ENCODE measurements at regions not wholly inside any gene's neighbourhood (a gene's known extent, or its start where the extent isn't known, plus 50 kb on each side); places are given as distances from the start of the nearest gene placed in this dataset.

DNA sequence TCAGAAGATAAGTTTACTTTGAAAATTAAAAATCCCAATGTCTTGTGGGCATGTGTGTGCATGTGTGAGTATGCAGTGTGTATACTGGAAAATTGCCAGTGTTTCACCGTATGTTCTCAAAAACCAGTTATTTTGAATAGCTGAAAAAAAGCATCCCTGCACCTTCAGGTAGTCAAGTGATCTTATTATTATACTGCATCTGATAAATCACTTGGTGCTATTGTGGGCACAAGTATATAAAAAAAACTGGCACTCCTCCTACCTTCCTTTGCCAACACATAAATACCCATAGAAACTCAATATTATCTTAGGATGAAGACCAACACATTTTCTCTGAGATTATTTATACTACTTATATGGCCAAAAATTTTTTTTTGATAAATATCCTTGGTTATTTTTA is 91.5 kb upstream of the MAP9 start:
- Histone ChIP-seq H2AFZ (ENCODE audit: low read depth, low read length) (no peak overlapping the region), H4K91ac (ENCODE audit: low read length) (no peak overlapping the region), H3K27ac (ENCODE audit: low read length, poor library complexity, severe bottlenecking) (no peak overlapping the region), H3K18ac (ENCODE audit: low read depth in 1 of 2, low read length in 2 of 2) (no peak overlapping the region), H3K79me1 (replicated peaks; ENCODE audit: low read length, poor library complexity, severe bottlenecking) (no peaks in the 10 kb centered on the region), H3K4me1 (ENCODE audit: control insufficient read depth, insufficient read depth, low read depth, low read length) (no peaks in the 10 kb centered on the region), H3K4me3 (ENCODE audit: insufficient read depth in 1 of 2, low read depth in 1 of 2, low read length in 2 of 2) (no peak overlapping the region), H2BK5ac (ENCODE audit: low read depth, low read length, poor library complexity, severe bottlenecking) (no peak overlapping the region), H3K36me3 (ENCODE audit: control insufficient read depth in 1 of 2, insufficient read depth in 2 of 2, low read depth in 1 of 2, low read length in 2 of 2) (no peaks in the 10 kb centered on the region), H3K27me3 (ENCODE audit: control insufficient read depth in 1 of 2, insufficient read depth in 1 of 2, low read length in 2 of 2) (no peaks in the 10 kb centered on the region), H3K23ac (ENCODE audit: low read length in 2 of 2) (no peak overlapping the region), H2BK15ac (ENCODE audit: low read depth, poor library complexity, severe bottlenecking) (no peak overlapping the region), H2BK120ac (ENCODE audit: low read depth, low read length) (no peak overlapping the region), H3K9ac (ENCODE audit: low read length) (no peak overlapping the region), H2AK5ac (ENCODE audit: low read length, severe bottlenecking) (no peak overlapping the region), H3K4ac (ENCODE audit: low read depth in 1 of 2, low read length in 2 of 2) (no peak overlapping the region), H4K8ac (ENCODE audit: low read length) (no peak overlapping the region), H2BK12ac (ENCODE audit: low read length in 2 of 2) (no peak overlapping the region), H3K14ac (ENCODE audit: low read length in 2 of 2) (no peak overlapping the region), H3K4me2 (ENCODE audit: low read length, poor library complexity, severe bottlenecking) (no peak overlapping the region), H3K9me3 (ENCODE audit: control insufficient read depth, low read length) (no peaks in the 10 kb centered on the region)
- no peak for DNase-seq
- no CpG with 5 or more reads among the region's 1 CpG for WGBS

DNA sequence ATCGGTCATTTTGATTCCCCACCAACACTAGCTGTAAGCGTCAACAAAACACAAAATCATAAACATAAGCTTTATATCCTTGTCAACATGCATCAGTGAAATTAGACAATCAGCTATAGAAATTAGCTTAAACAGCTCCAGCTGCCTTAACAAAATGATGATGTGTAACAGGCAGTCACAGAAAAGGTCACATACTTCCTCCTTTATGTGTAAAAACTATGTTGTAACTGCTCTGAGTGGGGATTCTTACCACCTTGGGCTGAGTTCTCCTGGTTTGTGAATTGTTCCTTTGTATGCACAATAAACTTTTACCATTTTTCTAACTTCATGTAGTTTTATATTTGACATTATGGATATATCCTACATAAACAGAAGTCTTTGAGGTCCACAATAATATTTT is 73.9 kb upstream of the MAP9 start:
- H4K91ac ChIP-seq (ENCODE audit: low read length), result no peak overlapping the region
- no peak overlapping the region for H2AK5ac ChIP-seq (ENCODE audit: low read length, severe bottlenecking)
- H3K9ac ChIP-seq (ENCODE audit: low read length), result no peak overlapping the region
- H3K4ac ChIP-seq (ENCODE audit: low read depth in 1 of 2, low read length in 2 of 2), result no peak overlapping the region
- no peaks in the 10 kb centered on the region for H3K36me3 ChIP-seq (ENCODE audit: control insufficient read depth in 1 of 2, insufficient read depth in 2 of 2, low read depth in 1 of 2, low read length in 2 of 2)
- H2AFZ ChIP-seq (ENCODE audit: low read depth, low read length), result no peak overlapping the region
- H3K23ac ChIP-seq (ENCODE audit: low read length in 2 of 2), result no peak overlapping the region
- no peak overlapping the region for H3K4me2 ChIP-seq (ENCODE audit: low read length, poor library complexity, severe bottlenecking)
- no peak overlapping the region for H2BK120ac ChIP-seq (ENCODE audit: low read depth, low read length)
- no peak overlapping the region for H3K27ac ChIP-seq (ENCODE audit: low read length, poor library complexity, severe bottlenecking)
- H4K8ac ChIP-seq (ENCODE audit: low read length), result no peak overlapping the region
- H2BK15ac ChIP-seq (ENCODE audit: low read depth, poor library complexity, severe bottlenecking), result no peak overlapping the region
- 98% methylated on average over 2 of the region's 2 CpGs for WGBS
- H3K9me3 ChIP-seq (ENCODE audit: control insufficient read depth, low read length), result no peaks in the 10 kb centered on the region
- H2BK12ac ChIP-seq (ENCODE audit: low read length in 2 of 2), result no peak overlapping the region
- no peak overlapping the region for H3K14ac ChIP-seq (ENCODE audit: low read length in 2 of 2)
- H3K4me3 ChIP-seq (ENCODE audit: insufficient read depth in 1 of 2, low read depth in 1 of 2, low read length in 2 of 2), result no peak overlapping the region
- no peaks in the 10 kb centered on the region for H3K4me1 ChIP-seq (ENCODE audit: control insufficient read depth, insufficient read depth, low read depth, low read length)
- no peak for DNase-seq
- H3K79me1 ChIP-seq (replicated peaks; ENCODE audit: low read length, poor library complexity, severe bottlenecking), result no peaks in the 10 kb centered on the region
- no peak overlapping the region for H2BK5ac ChIP-seq (ENCODE audit: low read depth, low read length, poor library complexity, severe bottlenecking)
- no peak overlapping the region for H3K18ac ChIP-seq (ENCODE audit: low read depth in 1 of 2, low read length in 2 of 2)
- no peaks in the 10 kb centered on the region for H3K27me3 ChIP-seq (ENCODE audit: control insufficient read depth in 1 of 2, insufficient read depth in 1 of 2, low read length in 2 of 2)

DNA sequence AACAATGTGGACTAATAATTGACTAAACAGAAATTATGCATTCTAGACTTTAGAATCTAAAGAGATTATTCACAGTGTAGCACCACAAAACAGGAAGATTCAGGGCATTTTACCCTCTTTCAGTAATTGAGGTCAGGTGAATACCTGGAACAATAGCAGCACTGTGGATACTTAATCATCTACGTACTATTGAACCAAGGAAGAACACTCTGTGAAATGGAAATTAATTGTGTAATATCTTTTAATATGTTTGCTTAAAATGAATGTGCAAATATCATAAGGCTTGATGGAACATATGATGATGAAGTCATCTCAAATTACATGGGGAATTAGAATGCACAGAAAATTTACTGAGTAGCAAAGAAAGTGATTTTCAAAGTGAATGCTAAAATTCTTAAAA is 68.5 kb upstream of the MAP9 start:
- no peaks in the 10 kb centered on the region for H3K9me3 ChIP-seq (ENCODE audit: control insufficient read depth, low read length)
- no peak overlapping the region for H2AK5ac ChIP-seq (ENCODE audit: low read length, severe bottlenecking)
- no peak overlapping the region for H2BK12ac ChIP-seq (ENCODE audit: low read length in 2 of 2)
- H3K27ac ChIP-seq (ENCODE audit: low read length, poor library complexity, severe bottlenecking), result no peak overlapping the region
- no peak overlapping the region for H2BK5ac ChIP-seq (ENCODE audit: low read depth, low read length, poor library complexity, severe bottlenecking)
- no peaks in the 10 kb centered on the region for H3K27me3 ChIP-seq (ENCODE audit: control insufficient read depth in 1 of 2, insufficient read depth in 1 of 2, low read length in 2 of 2)
- no peak for DNase-seq
- H3K4me1 ChIP-seq (ENCODE audit: control insufficient read depth, insufficient read depth, low read depth, low read length), result no peaks in the 10 kb centered on the region
- no peak overlapping the region for H2AFZ ChIP-seq (ENCODE audit: low read depth, low read length)
- no peak overlapping the region for H2BK120ac ChIP-seq (ENCODE audit: low read depth, low read length)
- H3K9ac ChIP-seq (ENCODE audit: low read length), result no peak overlapping the region
- no peak overlapping the region for H4K8ac ChIP-seq (ENCODE audit: low read length)
- H4K91ac ChIP-seq (ENCODE audit: low read length), result no peak overlapping the region
- no peaks in the 10 kb centered on the region for H3K36me3 ChIP-seq (ENCODE audit: control insufficient read depth in 1 of 2, insufficient read depth in 2 of 2, low read depth in 1 of 2, low read length in 2 of 2)
- H3K23ac ChIP-seq (ENCODE audit: low read length in 2 of 2), result no peak overlapping the region
- no peak overlapping the region for H2BK15ac ChIP-seq (ENCODE audit: low read depth, poor library complexity, severe bottlenecking)
- no peaks in the 10 kb centered on the region for H3K79me1 ChIP-seq (replicated peaks; ENCODE audit: low read length, poor library complexity, severe bottlenecking)
- no peak overlapping the region for H3K4me3 ChIP-seq (ENCODE audit: insufficient read depth in 1 of 2, low read depth in 1 of 2, low read length in 2 of 2)
- H3K4me2 ChIP-seq (ENCODE audit: low read length, poor library complexity, severe bottlenecking), result no peak overlapping the region
- no peak overlapping the region for H3K4ac ChIP-seq (ENCODE audit: low read depth in 1 of 2, low read length in 2 of 2)
- no peak overlapping the region for H3K18ac ChIP-seq (ENCODE audit: low read depth in 1 of 2, low read length in 2 of 2)
- no peak overlapping the region for H3K14ac ChIP-seq (ENCODE audit: low read length in 2 of 2)
- WGBS, result 100% methylated on average over 1 of the region's 1 CpG

DNA sequence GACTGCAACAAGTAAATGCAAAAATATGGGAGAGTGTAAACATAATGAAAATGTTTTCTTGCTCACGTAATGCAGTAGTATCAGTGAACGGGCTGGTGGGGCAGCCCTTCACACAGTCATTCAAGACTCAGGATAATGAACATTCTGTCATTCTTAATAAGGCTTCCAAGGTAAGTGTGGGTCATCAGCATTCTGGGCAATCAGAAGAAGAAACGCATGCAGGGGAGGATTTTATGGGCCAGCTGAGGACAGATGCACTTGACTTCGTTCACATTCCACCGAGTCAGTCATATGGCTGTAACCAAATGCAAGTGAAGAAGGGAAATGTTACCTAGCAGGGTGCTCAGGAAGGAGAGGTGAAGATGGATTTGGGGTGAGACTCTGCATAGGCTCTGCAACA is 68.0 kb upstream of the MAP9 start:
- no peaks in the 10 kb centered on the region for H3K4me1 ChIP-seq (ENCODE audit: control insufficient read depth, insufficient read depth, low read depth, low read length)
- no peak overlapping the region for H4K8ac ChIP-seq (ENCODE audit: low read length)
- 84% methylated on average over 4 of the region's 5 CpGs for WGBS
- H2BK5ac ChIP-seq (ENCODE audit: low read depth, low read length, poor library complexity, severe bottlenecking), result no peak overlapping the region
- no peak overlapping the region for H3K18ac ChIP-seq (ENCODE audit: low read depth in 1 of 2, low read length in 2 of 2)
- no peak overlapping the region for H3K27ac ChIP-seq (ENCODE audit: low read length, poor library complexity, severe bottlenecking)
- no peak overlapping the region for H2BK15ac ChIP-seq (ENCODE audit: low read depth, poor library complexity, severe bottlenecking)
- H3K4me3 ChIP-seq (ENCODE audit: insufficient read depth in 1 of 2, low read depth in 1 of 2, low read length in 2 of 2), result no peak overlapping the region
- no peak overlapping the region for H2AK5ac ChIP-seq (ENCODE audit: low read length, severe bottlenecking)
- no peak overlapping the region for H3K14ac ChIP-seq (ENCODE audit: low read length in 2 of 2)
- no peaks in the 10 kb centered on the region for H3K79me1 ChIP-seq (replicated peaks; ENCODE audit: low read length, poor library complexity, severe bottlenecking)
- no peak overlapping the region for H2BK12ac ChIP-seq (ENCODE audit: low read length in 2 of 2)
- H3K27me3 ChIP-seq (ENCODE audit: control insufficient read depth in 1 of 2, insufficient read depth in 1 of 2, low read length in 2 of 2), result no peaks in the 10 kb centered on the region
- DNase-seq, result no peak
- no peak overlapping the region for H2AFZ ChIP-seq (ENCODE audit: low read depth, low read length)
- no peaks in the 10 kb centered on the region for H3K9me3 ChIP-seq (ENCODE audit: control insufficient read depth, low read length)
- no peak overlapping the region for H4K91ac ChIP-seq (ENCODE audit: low read length)
- H3K23ac ChIP-seq (ENCODE audit: low read length in 2 of 2), result no peak overlapping the region
- H3K4ac ChIP-seq (ENCODE audit: low read depth in 1 of 2, low read length in 2 of 2), result no peak overlapping the region
- H3K4me2 ChIP-seq (ENCODE audit: low read length, poor library complexity, severe bottlenecking), result no peak overlapping the region
- no peaks in the 10 kb centered on the region for H3K36me3 ChIP-seq (ENCODE audit: control insufficient read depth in 1 of 2, insufficient read depth in 2 of 2, low read depth in 1 of 2, low read length in 2 of 2)
- H3K9ac ChIP-seq (ENCODE audit: low read length), result no peak overlapping the region
- no peak overlapping the region for H2BK120ac ChIP-seq (ENCODE audit: low read depth, low read length)

Measured in mesenchymal stem cell (in vitro differentiated cells and primary cell).